Dedifferentiated amniotic fluid mesenchymal stem cell (primary cell): ENCODE measurements at regions not wholly inside any gene's neighbourhood (a gene's known extent, or its start where the extent isn't known, plus 50 kb on each side); places are given as distances from the start of the nearest gene placed in this dataset.

Experiments used
- DNase-seq: peaks from one replicate; pipeline ENCODE4 v3.0.0-alpha.2; 2016; ENCODE audit errors: extremely low spot score

DNA sequence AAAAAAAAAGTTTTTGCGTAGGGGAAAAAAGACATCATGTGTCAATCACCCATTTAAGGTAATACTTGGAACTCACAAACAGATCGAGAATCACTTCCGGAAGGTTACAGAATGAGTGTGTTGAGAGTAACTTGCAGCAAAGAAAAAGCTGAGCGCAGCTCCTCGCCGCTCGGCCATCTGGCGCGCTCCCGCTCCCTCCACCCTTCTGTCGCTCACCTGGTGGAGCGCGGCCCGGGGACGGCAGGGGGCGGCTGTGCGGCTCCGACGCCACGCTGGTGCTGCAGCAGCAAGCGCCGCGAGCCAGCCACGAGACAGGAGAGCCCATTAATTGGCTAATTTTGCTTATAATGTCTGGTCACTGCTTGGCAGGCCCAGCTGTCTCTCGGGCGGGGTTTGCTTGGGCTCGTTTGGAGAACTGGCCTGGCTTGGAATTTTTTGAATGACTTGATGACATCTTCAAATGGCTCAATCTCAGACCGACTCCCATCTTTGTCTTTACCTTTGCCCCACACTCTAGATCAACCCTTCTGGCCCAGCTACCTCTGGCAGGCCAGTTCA, 601.8 kb downstream of the CCDC171 start:
- no peak for DNase-seq

DNA sequence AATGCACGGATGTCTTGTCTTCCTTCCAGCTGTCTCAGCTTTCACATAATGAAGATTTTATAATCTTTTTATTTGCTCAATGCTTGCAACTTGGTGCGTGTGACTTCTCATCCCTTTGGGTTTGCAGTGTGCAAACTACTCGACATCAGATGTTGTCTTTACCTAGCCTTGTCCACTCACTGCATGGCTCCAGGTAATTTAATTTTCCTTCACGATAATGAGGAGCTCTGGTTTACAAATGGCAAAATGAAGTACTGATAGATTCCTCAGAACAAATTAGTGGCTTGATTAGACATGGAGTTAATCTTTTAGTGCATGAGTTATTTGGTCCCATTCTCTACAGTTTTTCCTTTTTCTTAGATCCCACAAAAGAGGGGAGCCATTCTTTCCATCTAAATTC, 603.0 kb downstream of the CCDC171 start:
- no peak for DNase-seq

DNA sequence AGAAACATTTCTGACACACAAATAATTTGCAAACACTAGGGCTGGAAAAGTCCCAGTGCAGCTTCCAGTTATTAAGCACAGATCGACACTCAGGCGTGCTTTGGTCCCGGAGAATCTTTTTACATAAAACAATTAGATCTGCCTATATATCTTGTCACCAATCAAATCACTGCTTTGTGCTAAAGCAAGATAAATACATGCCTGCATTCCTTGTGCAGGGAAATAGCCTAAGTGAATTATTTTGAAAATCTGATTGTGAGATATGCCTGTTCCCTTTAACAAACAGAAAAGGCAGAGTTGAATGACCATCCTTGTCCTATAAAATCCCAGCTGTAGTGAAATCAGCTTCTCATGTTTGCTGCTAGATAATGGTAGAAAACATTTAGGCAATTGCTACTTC, 604.4 kb downstream of the CCDC171 start:
- DNase-seq, result no peak

DNA sequence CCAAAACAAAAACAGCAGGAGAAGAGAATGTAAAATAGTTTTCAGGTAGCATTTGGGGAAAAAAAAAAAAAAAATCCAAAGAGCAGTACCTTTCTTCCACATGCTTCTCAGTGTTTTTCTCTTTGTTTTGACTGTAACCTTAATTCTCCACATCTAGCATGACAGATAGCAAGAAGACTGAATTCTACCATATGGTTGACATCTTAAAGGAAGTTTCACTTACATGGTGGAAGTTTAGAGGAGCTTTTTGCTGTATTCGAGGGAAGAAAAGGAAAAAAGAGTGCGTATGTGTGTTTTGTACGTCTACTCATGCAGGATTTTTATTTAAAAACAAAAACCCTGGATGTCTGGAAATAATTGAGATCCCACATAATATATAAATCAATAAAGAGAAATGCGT, 604.8 kb downstream of the CCDC171 start:
- no peak for DNase-seq

DNA sequence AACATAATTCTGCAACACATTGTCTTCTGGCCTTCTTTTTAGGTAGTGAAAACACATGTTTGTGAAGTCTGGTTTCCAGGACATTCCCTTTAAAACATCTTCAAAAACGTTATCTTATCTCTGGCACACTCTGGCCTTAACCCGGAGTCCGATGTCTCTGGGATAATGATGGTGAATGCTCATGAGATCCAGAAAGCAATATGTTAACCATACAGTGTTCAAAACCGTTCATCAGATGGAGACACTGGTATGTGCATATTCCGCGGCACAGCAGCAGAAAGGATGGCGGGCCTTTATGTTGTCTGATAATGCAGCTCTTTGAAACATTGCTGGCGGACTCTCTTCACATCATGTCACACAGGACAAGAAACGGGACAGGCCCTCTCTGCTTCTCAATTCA, 605.2 kb downstream of the CCDC171 start:
- no peak for DNase-seq

DNA sequence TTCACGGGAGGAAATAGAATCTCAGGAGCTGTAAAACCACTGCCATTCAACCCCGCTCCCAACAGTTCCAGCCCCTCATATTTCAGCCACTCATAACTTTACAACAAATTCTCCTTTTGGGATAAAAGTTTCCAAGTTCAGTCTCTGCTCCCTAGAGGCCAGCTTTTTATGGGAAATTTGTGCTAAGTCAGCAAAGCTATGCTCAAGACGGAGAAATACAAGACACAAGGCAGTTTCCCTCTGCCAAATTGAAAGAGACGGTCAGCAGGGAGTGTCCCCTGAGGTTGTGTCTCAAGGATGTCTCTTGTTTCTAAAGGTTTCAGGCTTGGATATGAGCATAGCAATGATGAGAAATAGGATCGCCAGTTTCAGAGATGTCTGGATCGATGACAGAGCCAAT, 608.6 kb downstream of the CCDC171 start:
- no peak for DNase-seq

DNA sequence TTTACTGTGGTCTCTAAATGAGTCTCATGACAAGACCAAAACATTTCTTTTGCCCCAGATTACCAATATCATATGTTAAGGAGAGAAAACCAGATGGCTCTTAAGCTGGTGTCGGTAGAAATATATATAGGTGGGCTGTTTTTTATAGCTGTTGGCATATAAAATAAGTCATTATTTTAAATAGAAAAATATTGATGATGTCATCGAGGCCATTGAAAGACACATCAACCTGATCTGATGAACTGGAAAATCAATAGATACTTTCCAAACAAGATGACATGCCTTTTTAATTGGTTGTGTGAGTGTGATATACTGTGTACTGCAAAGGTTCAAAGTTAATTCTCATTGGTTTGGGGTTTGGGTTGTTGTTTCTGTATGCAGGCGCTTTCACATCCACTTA, 617.3 kb downstream of the CCDC171 start:
- no peak for DNase-seq

DNA sequence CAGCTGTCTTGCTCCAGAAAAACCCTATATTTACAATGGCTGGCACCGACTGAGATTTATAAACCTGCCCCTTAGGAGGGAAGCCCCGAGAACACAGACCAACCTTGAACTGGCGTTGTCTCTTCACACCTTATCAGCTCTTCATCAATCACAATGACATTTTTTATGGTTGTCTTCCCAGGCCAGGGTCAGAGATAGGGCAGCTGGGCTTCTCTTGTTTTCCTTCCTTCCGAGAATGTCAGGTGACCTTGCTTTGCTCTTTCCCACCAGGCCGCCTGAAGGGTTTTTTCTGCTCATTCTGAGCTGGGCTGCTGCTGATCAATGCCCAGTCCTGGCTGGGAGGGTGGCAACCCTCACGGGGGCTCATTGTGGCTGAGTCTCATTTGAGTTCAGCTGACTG, 619.1 kb downstream of the CCDC171 start:
- no peak for DNase-seq

DNA sequence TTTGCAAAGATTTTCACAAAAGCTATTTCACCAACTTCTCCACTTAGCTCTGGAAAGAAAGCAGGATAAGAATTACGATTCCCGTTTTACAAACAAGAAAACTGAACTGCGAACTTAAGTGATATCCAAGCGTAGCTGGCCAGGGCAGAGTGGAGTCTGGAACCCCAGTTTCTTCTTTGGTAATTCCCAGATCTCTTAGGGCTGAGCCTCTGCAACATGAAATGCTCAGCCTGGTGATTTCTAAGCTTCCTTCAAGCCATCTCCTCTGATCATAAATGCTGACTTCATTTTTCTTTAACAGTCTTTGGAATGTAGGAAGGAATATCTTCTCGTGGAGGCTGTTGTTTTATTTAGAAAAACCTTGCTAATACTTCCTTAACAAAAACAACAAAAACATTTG, 620.0 kb downstream of the CCDC171 start:
- DNase-seq, result no peak

DNA sequence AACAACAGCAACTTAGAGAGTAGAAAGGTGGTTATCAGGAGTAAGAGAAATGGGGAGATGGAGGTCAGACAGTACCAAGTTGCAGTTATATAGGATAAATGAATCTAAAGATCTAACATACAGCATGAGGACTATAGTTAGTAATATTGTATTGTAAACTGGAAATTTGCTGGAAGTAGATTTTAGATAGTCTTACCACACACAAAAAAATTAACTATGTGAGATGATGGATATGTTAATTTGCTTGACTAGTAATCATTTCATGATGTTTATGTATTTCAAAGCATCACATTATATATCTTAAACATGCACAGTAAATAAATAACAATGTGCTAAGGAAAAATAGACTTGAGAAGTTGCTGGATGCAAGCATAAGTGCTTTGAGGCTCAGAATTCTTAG, 622.1 kb downstream of the CCDC171 start:
- no peak for DNase-seq

DNA sequence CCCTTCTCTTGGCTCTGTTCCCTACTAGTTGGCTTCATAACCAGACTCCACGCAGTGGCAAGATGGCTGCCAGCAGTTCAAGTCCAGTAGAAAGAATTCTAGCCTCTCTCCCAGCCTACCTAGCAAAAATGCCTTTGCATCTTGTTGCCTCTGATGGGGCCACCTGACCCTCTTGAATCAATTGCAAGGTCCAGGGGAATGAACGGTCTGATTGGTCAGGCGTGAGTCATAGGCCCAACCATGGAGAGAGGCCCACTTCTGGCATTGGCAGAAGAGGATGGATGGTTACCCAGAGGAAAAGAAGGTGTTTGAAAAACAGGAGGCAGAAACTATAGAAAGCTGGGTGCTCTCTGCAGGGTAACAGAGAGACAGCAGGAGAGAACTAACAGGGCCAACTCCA, 622.6 kb downstream of the CCDC171 start:
- DNase-seq, result no peak

DNA sequence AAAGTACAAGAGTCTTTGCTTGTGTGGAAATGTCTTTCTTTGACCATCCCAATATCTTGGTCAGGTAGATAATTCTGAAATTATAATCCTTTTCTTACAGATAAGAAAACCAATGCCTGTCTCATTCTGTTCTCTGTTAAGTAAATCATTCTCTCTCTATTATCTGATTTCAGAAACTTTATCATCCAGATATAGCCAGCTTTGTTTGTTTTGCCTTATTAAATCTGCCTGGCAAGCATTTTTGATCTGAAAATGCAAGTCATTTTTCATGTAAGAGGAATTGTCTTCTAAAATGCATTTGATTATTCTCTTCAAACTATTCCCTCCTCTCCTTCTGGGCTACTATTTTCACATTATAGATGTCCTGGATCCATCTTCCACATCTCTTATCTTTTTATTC, 625.5 kb downstream of the CCDC171 start:
- no peak for DNase-seq

DNA sequence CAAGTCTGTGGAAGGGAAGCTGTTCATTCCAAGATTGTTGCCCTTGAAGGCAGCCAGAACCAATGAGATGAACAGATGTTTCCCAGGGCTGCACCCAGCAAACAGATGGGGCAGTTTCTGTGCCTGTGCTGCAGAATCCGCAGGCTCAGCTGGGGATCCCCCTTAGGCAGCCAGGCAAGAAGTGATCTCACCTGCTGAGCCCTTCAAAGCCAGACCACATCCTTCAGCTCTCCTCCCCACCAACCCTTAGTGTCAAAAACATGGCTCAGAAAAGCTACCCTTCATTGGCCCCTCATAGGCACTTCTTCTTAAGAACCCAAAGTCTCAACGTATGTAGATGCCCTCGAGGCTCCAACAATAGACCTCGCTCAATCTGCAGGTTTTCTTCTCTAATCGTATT, 626.7 kb downstream of the CCDC171 start:
- no peak for DNase-seq

DNA sequence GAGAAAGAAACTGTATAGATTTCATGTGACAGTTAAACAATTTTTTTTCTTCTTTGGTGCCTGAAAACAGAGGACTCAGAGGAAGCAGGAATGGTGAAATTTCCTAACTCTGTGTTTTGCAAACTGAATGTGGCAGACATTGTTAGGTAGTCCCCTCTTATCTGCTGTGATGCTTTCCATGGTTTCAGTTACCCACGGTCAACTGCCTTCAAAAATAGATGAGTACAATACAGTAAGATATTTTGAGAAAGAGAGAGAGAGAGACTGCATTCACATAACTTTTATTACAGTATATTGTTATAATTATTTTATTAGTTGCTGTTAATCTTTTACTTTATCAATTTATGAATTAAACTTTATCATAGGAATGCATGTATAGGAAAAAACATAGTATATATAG, 627.2 kb downstream of the CCDC171 start:
- DNase-seq, result no peak

DNA sequence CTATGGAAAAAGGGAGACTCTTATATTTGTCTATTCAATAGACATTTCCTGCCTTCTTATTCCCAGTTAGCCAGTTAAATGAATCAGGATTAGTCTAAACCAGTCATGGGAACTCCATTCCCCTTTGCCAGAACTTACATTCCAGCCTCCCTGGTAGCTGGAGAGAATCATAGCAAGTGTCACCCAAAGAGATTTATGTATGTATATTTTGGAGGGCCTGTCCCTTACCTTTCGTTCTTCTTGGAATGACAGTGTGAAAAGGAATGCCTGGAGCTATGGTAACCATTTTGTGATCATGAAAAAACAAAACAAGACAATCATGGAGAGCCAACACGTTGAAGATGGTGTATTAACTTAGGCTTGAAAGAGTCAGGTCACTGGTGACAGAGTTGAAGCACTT, 627.7 kb downstream of the CCDC171 start:
- no peak for DNase-seq

DNA sequence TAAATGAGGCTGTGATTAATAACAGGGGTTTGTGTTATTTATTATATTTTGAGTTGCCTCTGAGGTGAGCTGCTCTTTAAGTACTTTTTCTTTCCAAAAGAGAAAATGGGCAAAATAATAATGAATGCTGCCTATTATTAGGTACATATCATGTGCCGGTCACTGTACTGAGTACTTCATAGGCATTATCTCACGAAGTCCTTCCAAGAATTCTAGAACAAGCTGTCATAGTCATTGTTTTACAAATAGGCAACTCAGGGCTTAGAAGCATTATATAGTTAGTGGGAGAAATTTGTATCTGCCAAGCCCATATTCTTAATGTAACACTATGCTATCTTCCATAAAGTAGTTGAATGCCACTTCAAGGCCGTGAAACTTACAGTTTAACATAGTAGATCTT, 628.7 kb downstream of the CCDC171 start:
- no peak for DNase-seq

DNA sequence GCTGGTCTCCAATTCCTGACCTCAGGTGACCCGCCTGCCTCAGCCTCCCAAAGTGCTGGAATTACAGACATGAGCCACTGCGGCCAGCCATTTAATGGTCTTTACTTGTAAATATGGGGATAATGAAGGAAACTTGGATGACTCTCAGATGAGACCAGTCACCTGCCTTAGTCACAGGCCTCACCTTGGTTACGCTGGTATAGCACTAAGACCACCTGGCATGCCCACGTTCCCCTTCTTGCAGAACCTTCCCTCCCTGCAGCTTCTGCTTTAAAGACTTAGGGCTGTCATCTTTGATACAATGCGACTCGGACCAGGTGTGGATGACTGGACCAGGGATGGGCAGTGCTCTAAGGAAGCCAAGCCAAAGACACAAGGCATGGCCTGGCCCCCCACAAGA, 629.9 kb downstream of the CCDC171 start:
- DNase-seq, result no peak

DNA sequence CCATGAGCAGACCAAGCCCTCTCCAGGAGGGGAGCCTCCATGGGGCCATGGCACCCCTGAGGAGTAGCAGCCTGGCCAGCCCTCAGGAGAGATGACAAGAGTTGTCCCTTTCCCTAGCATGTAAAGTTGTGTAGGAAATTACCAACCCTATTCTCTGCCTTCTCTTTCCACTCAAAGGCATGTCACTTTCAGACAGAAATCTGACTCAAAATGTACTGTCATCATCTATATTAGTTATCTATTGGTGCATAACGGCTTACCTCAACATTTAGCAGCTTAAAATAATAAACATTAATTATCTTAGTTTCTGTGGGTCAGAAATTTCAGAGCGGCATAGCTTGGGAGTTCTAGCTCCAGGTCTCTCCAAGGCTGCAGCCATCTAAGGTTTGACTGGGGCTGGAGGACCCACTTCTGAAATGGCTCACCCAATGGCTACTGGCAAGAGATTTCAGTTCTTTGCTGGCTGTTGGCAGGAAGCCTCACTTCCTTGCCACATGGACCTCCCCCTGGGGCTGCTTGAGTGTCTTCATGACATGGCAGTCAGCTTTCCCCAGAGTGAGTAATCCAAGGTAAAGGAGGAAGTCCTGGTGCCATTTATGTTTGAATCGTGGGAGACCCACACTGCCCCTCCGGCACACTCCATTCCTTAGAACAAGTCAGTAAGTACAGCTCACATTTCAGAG, 632.3 kb downstream of the CCDC171 start:
- DNase-seq, result no peak

DNA sequence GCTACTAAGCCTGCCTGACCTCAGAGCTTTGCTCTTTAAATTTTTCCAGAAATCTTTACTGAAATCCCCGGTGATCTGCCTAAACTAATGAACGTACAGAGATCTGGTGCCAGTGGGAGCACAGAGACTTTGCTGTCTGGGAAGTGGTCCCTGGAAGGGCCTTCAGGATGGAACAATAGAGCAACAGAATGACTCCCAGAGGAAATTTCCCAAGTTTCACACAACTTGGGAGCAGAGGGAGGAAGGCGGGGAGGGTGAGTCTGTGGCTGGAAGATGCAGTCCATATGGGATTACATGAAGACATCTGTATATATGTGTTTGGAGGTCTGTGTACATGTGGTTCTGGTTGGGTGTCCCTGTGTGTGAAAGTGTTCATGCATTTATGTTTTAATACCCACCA, 638.3 kb downstream of the CCDC171 start:
- no peak for DNase-seq

DNA sequence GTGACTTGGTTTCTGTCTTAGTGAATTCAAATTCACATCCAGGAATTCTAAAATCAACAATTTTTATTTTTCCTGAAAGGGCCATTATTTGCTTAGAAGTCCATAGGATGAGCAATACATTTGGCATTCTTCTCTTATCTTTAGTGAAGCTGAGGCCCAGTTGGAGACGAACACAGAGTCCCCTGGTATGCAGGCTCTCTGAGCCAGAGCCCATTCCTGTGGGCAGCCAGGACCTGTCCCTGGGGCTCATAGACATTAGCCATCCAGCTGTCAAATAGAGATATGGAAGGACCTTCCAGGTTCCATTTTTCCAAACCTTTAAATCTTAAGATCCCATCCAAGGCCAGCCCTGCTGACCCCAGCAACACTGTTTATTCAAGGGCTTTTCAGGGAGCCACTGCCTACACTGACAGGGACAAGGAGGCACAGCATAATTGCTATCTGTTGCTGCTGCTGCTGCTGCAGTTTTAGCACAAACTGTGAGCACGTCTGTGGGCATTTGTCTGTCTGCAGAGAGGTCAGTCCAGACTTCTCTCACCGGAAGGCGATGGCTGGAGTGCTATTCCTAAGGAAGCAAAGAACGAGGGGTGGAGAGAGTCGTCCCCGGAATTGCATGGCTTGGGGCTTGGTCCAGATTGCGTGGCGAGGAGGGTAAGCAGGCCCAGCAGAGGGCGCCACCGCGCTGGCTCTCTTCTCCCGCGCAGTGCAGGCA, 639.0 kb downstream of the CCDC171 start:
- DNase-seq, result peak; percentile 79

DNA sequence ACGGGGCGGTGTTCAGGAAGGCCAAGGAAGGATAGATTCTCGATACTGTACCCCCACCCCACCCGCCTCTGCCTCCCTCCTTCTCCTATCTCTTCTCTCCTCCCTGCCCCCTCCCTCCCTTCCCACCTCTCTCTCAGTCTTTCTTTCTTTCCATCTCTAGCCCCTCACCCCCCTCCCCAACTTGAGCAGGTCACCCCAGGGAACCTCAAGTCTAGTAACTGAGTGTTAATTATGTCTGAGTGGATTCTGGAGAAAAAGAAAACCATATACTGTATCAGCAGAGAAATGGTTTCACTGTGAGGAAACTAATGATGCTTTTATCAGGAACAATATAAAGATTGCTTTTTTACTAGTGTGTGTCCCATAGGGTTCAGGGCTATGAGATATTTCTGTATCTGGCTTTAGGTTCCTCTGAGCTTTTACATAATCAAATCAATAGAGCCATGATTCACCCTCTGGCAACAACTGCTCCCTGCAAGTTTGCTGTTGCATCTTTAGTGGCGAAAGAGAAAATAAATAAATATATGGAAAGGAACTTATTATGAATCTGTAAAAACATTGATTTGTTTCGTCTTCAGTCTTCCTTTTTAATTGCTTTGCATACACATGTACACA, 639.7 kb downstream of the CCDC171 start:
- no peak for DNase-seq

DNA sequence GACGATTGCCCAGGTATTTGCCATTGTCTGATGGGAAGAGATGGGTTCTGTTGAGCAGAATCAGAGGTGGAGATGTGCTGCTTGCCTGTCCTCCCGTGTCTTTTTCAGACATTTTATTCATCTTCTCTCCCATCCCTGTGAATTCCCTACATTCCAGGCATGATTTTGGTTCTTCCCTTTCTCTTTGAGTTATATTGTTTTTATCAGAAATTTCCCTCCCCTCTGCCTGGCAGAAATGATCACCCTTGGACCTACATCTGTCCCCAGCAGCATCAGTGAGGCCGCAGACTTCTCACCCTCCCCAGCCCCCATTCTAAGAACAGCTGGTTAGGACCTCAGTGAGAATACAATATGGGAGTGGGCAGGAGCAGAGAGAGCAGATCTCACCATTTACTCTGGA, 640.2 kb downstream of the CCDC171 start:
- no peak for DNase-seq

DNA sequence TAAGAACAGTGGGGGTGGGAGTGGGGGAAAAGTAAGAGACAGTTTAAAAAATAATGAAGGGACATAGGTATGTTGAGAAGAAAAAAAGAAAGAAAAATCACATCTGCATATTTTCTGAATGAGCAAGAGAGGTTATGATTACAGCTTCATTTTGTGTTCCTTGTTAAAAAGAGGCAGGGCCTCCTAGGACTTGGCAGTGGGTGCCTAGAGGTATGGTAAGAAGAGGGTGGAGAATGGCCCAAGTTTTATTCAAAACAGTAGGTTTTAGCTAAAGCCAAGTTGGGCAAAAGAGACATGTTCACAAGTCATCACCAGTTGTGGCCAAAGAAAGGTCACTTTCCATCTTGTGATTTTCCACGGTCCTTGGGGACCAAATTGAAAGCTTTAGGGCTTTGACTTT, 643.4 kb downstream of the CCDC171 start:
- no peak for DNase-seq
